ENCODE measurements at regions not wholly inside any gene's neighbourhood (a gene's known extent, or its start where the extent isn't known, plus 50 kb on each side); places are given as distances from the start of the nearest gene placed in this dataset.

GRCh38 chr20:4370851-4371250 is 121.8 kb upstream of the ADRA1D start:
- Mint-ChIP-seq H3K27ac (no peak overlapping the region), H3K9me3 (peaks cover 24% of the 10 kb centered on the region), H3K27me3 (no peaks in the 10 kb centered on the region), H3K4me3 (no peak overlapping the region), H3K36me3 (ENCODE audit: low read depth) (peaks cover 14% of the 10 kb centered on the region), H3K4me1 (peaks cover 43% of the 10 kb centered on the region)
- intact Hi-C loops (cut with micrococcal nuclease), result no loop called here
- DNase-seq, result peak; percentile 54

DNA sequence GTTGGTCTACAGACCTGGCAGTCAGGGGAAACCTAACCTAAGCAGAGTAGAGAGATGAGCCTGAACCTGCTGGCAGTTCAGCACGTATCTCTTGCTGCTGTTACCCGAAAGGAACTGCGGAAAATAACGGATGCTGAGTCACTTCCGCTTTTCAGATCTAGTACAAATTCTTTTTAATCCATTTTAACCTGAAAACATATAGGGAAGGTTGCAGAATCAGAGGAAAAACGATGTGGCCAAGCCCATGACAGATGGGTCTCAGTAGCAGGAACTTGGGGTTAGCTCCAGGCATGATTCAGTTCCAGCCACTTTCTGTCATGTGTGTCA is 120.7 kb upstream of the ADRA1D start:
- peak; percentile 83 for DNase-seq
- Mint-ChIP-seq H3K27ac (peak overlapping the region; percentile 94), H3K4me3 (peak overlapping the region; percentile 53), H3K4me1 (peaks cover 39% of the 10 kb centered on the region), H3K27me3 (no peaks in the 10 kb centered on the region), H3K36me3 (ENCODE audit: low read depth) (peaks cover 14% of the 10 kb centered on the region), H3K9me3 (peaks cover 24% of the 10 kb centered on the region)
- intact Hi-C loops (cut with micrococcal nuclease), result no loop called here

- intact Hi-C loops (cut with micrococcal nuclease), result no loop called here
- Mint-ChIP-seq H3K4me3 (peak overlapping the region; percentile 53), H3K27ac (peak overlapping the region; percentile 94), H3K9me3 (peaks cover 24% of the 10 kb centered on the region), H3K36me3 (ENCODE audit: low read depth) (peaks cover 14% of the 10 kb centered on the region), H3K4me1 (peaks cover 39% of the 10 kb centered on the region), H3K27me3 (no peaks in the 10 kb centered on the region)
- no peak for DNase-seq
These were observed 120.2 kb upstream of the ADRA1D start for GRCh38 chr20:4369119-4369797.

DNA sequence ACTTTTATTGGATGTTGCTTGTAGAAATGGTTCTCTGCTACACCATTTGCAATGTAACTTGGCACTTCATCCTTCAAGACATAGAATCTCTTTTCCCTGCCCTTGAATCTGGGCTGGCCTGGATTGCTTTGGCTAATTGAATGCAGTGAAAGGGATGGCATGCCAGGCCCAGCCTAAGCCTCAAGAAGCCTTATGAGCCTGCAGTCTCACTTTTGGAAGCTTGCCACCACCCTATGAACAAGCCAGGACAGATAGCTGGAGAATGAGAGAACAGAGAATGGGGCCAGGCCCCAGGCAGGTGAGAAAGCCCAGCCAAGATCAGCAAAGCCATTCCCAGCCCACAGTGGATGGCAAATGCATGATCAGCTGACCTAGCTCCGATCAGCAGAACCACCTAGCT is 117.0 kb upstream of the ADRA1D start:
- H3K36me3 Mint-ChIP-seq (ENCODE audit: low read depth), result peaks cover 12% of the 10 kb centered on the region
- peaks cover 24% of the 10 kb centered on the region for H3K9me3 Mint-ChIP-seq
- peaks cover 25% of the 10 kb centered on the region for H3K4me1 Mint-ChIP-seq
- intact Hi-C loops (cut with micrococcal nuclease), result no loop called here
- H3K27me3 Mint-ChIP-seq, result no peaks in the 10 kb centered on the region
- peak; percentile 44 for DNase-seq
- no peak overlapping the region for H3K27ac Mint-ChIP-seq
- no peak overlapping the region for H3K4me3 Mint-ChIP-seq

- Mint-ChIP-seq H3K9me3 (peaks cover 10% of the 10 kb centered on the region), H3K36me3 (ENCODE audit: low read depth) (no peaks in the 10 kb centered on the region), H3K27me3 (peaks cover 9% of the 10 kb centered on the region), H3K27ac (no peak overlapping the region), H3K4me3 (no peak overlapping the region), H3K4me1 (no peaks in the 10 kb centered on the region)
- DNase-seq, result peak; percentile 49
- intact Hi-C loops (cut with micrococcal nuclease), result no loop called here
These were observed 109.5 kb upstream of the ADRA1D start for GRCh38 chr20:4358552-4358951.

GRCh38 chr20:4352348-4352747 is 103.3 kb upstream of the ADRA1D start:
- H3K27me3 Mint-ChIP-seq, result peaks cover 39% of the 10 kb centered on the region
- H3K27ac Mint-ChIP-seq, result no peak overlapping the region
- no peak overlapping the region for H3K4me3 Mint-ChIP-seq
- DNase-seq, result no peak
- H3K4me1 Mint-ChIP-seq, result no peaks in the 10 kb centered on the region
- H3K9me3 Mint-ChIP-seq, result peaks cover 9% of the 10 kb centered on the region
- intact Hi-C loops (cut with micrococcal nuclease), result no loop called here
- peaks cover 2% of the 10 kb centered on the region for H3K36me3 Mint-ChIP-seq (ENCODE audit: low read depth)

GRCh38 chr20:4350096-4350495 is 101.0 kb upstream of the ADRA1D start:
- Mint-ChIP-seq H3K27me3 (peaks cover 46% of the 10 kb centered on the region), H3K36me3 (ENCODE audit: low read depth) (peaks cover 2% of the 10 kb centered on the region), H3K27ac (no peak overlapping the region), H3K9me3 (peaks cover 4% of the 10 kb centered on the region), H3K4me1 (no peaks in the 10 kb centered on the region), H3K4me3 (no peak overlapping the region)
- DNase-seq, result no peak
- intact Hi-C loops (cut with micrococcal nuclease), result no loop called here

DNA sequence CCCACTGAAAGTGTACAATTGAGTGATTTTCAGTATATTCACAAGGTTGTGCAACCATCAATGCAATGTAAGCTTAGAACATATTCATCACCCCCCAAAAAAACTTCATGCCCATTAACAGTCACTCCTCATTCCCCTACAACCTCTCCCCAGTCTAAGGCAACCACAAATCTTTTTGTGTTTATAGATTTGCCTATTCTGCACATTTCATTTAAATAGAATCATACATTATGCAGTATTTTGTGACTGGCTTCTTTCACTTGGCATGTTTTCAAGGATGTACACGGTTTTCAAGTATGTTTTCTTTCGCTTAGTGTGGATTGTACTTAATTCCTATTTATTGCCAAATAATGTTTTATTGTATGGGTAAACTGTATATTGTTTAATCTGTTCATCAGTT is 95.6 kb upstream of the ADRA1D start:
- no peak overlapping the region for H3K4me3 Mint-ChIP-seq
- H3K36me3 Mint-ChIP-seq (ENCODE audit: low read depth), result no peaks in the 10 kb centered on the region
- H3K9me3 Mint-ChIP-seq, result peaks cover 4% of the 10 kb centered on the region
- no peak for DNase-seq
- intact Hi-C loops (cut with micrococcal nuclease), result no loop called here
- H3K4me1 Mint-ChIP-seq, result no peaks in the 10 kb centered on the region
- peaks cover 62% of the 10 kb centered on the region for H3K27me3 Mint-ChIP-seq
- no peak overlapping the region for H3K27ac Mint-ChIP-seq

DNA sequence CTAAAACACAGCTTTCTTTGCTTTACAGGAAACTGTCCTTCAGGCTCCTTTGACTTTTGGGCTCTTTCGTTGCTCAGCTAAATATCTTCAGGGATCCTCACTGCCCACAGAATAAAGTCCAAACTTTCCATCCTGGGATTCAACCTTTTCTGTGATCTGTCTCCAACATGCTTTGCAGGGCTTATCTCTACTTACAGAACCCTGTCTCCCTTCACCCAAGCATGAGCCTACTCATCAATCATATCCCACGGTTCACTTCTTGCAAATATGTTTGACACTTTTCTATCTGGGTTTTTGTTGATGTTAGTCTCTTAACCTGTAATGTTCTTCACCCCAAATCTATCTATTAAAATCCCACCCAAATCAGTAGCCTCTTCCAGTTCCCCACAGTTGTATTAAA is 93.5 kb upstream of the ADRA1D start:
- no peak for DNase-seq
- peaks cover 59% of the 10 kb centered on the region for H3K27me3 Mint-ChIP-seq
- H3K9me3 Mint-ChIP-seq, result peaks cover 4% of the 10 kb centered on the region
- no peak overlapping the region for H3K4me3 Mint-ChIP-seq
- intact Hi-C loops (cut with micrococcal nuclease), result no loop called here
- H3K36me3 Mint-ChIP-seq (ENCODE audit: low read depth), result no peaks in the 10 kb centered on the region
- no peak overlapping the region for H3K27ac Mint-ChIP-seq
- H3K4me1 Mint-ChIP-seq, result no peaks in the 10 kb centered on the region

DNA sequence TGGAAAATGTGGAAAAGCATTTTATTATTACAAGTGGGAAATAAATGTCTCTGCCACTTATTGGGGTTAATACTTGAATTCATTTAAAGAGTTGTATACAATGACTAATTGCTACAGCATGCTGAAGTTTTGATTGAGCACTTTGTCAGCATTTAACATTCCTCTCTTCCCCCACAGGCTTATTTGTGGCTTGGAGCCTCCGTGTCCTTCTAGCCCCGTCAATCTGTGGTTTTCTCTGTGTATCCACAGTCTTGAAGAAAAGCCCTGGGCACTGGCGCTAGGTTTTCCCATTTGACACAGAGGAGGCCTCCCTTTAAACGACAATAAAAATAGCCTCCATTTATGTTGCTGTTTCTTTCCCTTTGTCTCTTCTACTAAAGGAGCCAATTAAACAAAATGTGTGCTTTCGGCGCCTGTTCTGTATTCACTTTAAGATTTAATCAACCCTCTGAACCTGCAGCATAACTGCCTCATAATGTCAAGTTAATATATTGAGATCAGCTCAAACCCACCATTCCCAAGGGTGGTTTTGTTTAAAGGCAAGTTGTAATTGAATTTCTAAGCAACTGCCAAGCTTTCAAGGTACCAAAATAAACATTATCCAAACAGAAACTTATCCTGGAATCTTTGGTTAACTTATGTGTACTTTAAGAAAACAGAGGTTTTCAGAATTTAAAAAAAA is 92.9 kb upstream of the ADRA1D start:
- Mint-ChIP-seq H3K4me3 (no peak overlapping the region), H3K9me3 (peaks cover 4% of the 10 kb centered on the region), H3K27ac (no peak overlapping the region), H3K4me1 (no peaks in the 10 kb centered on the region), H3K27me3 (peaks cover 55% of the 10 kb centered on the region), H3K36me3 (ENCODE audit: low read depth) (no peaks in the 10 kb centered on the region)
- DNase-seq, result no peak
- intact Hi-C loops (cut with micrococcal nuclease), result no loop called here

- H3K4me1 Mint-ChIP-seq, result no peaks in the 10 kb centered on the region
- no peaks in the 10 kb centered on the region for H3K9me3 Mint-ChIP-seq
- peak; percentile 25 for DNase-seq
- no peaks in the 10 kb centered on the region for H3K36me3 Mint-ChIP-seq (ENCODE audit: low read depth)
- no peak overlapping the region for H3K4me3 Mint-ChIP-seq
- no peak overlapping the region for H3K27ac Mint-ChIP-seq
- peaks cover 27% of the 10 kb centered on the region for H3K27me3 Mint-ChIP-seq
- intact Hi-C loops (cut with micrococcal nuclease), result no loop called here
These were observed 86.6 kb upstream of the ADRA1D start for GRCh38 chr20:4335722-4336121.

DNA sequence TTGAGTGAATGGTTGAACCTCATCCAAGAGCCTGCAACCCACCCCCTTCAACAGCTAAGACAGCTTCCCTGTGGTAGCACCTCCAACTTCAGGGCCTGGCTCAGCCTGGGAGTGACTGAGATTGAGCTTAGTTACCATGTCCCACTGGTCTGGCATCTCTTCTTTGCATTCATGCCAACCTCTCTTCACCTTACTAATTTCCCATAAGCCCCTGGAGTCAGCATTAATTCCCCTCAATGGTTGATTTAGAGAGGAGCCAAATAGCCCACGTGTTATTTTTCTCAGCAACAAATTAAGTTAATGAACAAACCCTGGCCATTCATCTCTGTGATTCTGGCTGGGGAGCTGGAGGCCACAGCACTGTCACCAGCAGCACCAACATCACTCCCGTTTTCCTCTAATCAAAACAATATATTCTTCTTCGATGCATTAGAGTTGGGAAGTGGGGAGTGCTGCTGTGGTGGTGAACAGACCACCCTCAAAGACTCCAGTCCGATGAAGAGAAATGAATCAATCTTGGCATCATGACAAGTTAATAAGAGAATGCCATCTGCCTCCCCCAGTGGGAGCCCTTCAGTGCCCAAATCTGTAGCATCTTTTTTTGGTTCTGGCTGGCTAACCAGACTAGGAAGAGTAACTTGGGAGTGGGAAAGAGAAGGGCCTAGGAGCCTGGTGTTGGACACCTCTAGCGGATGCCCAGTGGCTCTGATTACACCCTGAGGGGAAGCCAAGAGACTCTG is 83.2 kb upstream of the ADRA1D start:
- Mint-ChIP-seq H3K9me3 (no peaks in the 10 kb centered on the region), H3K27ac (no peak overlapping the region), H3K27me3 (peaks cover 12% of the 10 kb centered on the region), H3K4me3 (no peak overlapping the region), H3K36me3 (ENCODE audit: low read depth) (no peaks in the 10 kb centered on the region), H3K4me1 (no peaks in the 10 kb centered on the region)
- intact Hi-C loops (cut with micrococcal nuclease), result no loop called here
- peak; percentile 30 for DNase-seq

DNA sequence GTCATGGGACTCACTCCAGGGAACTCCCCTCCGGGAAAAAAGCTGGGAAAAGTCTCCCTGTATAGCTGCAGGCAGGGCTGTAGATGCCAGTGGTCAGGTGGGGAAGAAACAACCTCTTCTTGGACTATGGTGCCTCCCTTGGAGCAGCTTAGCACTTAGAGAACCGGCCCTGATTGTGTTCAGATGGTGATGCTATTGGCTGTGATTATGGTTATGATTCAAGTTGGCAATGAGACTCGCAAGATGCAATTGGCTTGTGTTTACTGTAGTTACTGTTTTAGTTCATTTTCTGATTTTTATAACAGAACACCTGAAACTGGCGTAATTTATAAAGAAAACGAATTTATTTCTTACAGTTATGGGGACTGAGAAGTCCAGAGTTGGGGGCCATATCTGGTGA is 80.9 kb upstream of the ADRA1D start:
- peak; percentile 34 for DNase-seq
- Mint-ChIP-seq H3K4me1 (no peaks in the 10 kb centered on the region), H3K36me3 (ENCODE audit: low read depth) (no peaks in the 10 kb centered on the region), H3K9me3 (peaks cover 6% of the 10 kb centered on the region), H3K4me3 (no peak overlapping the region), H3K27me3 (peaks cover 7% of the 10 kb centered on the region), H3K27ac (no peak overlapping the region)
- intact Hi-C loops (cut with micrococcal nuclease), result no loop called here

- intact Hi-C loops (cut with micrococcal nuclease), result no loop called here
- H3K4me3 Mint-ChIP-seq, result no peak overlapping the region
- H3K27ac Mint-ChIP-seq, result no peak overlapping the region
- H3K27me3 Mint-ChIP-seq, result peaks cover 7% of the 10 kb centered on the region
- H3K9me3 Mint-ChIP-seq, result peaks cover 6% of the 10 kb centered on the region
- no peaks in the 10 kb centered on the region for H3K4me1 Mint-ChIP-seq
- no peaks in the 10 kb centered on the region for H3K36me3 Mint-ChIP-seq (ENCODE audit: low read depth)
- DNase-seq, result peak; percentile 34
These were observed 80.1 kb upstream of the ADRA1D start for GRCh38 chr20:4329232-4329631.

Data from activated CD4-positive, alpha-beta T cell treated with anti-CD3 and anti-CD28 coated beads, Interleukin-2, amount 10 ng/mL, durations not matched to agents 24 days and 14 days (primary cell).